Uterus (tissue), 3 donors: ENCODE measurements at regions not wholly inside any gene's neighbourhood (a gene's known extent, or its start where the extent isn't known, plus 50 kb on each side); places are given as distances from the start of the nearest gene placed in this dataset.

Source experiments
- DNase-seq, 2 donors: peaks; one replicate each; pipeline ENCODE4 v3.0.0-alpha.2; 2019 to 2020
- H3K27ac ChIP-seq, 2 donors: fragments of 200-600 bp; sonication (generic); 1 replicate in 1 of 2; 2 replicates in 1 of 2; pipeline ENCODE4 v1.5.1; 2016 to 2018
- H3K27me3 ChIP-seq, 2 donors: fragments of 200-600 bp; sonication (generic); one replicate each; pipeline ENCODE4 v1.5.1; 2018 to 2019; ENCODE audit warnings: control low read depth in 1 of 2
- H3K36me3 ChIP-seq, 2 donors: fragments of 200-600 bp; sonication (generic); one replicate each; pipeline ENCODE4 v1.5.1; 2019; ENCODE audit warnings: control low read depth in 1 of 2
- H3K4me1 ChIP-seq, 2 donors: fragments of 200-600 bp; sonication (generic); one replicate each; pipeline ENCODE4 v1.5.1; 2018 to 2019; ENCODE audit warnings: control low read depth in 1 of 2
- H3K4me3 ChIP-seq, 2 donors: fragments of 200-600 bp; sonication (generic); 1 replicate in 1 of 2; 2 replicates in 1 of 2; pipeline ENCODE4 v1.5.1; 2018 to 2019; ENCODE audit warnings: mild to moderate bottlenecking in 1 of 2
- H3K9me3 ChIP-seq, 2 donors: fragments of 200-600 bp; sonication (generic); one replicate each; pipeline ENCODE4 v1.5.1; 2019; ENCODE audit warnings: control low read depth in 1 of 2
- POLR2A ChIP-seq, 2 donors: fragments of 450-650 bp; IDR thresholded peaks; one replicate each; pipeline ENCODE4 v1.6.1; 2016; ENCODE audit warnings: antibody characterized with exemption in 2 of 2, mild to moderate bottlenecking in 1 of 2, moderate library complexity in 1 of 2
- intact Hi-C: fragments of 100-400 bp; cut with DNase I; formaldehyde crosslinking; loops from one replicate; pipeline ENCODE4 v1.15.1; 2023; ENCODE audit warnings: low total_unique reads
- TF ChIP-seq, protein P1 (sequence below), 4 experiments: fragments of 200-600 bp in 2 of 4; fragments of 450-650 bp in 2 of 4; sonication (generic) in 2 of 4; IDR thresholded peaks; one replicate each; pipeline ENCODE4 v1.5.1; 2016 to 2019; ENCODE audit warnings: antibody characterized with exemption in 4 of 4, mild to moderate bottlenecking in 2 of 4, moderate library complexity in 1 of 4
- donor health status: DM: yes; HTN: yes; CAD: no.

DNA sequence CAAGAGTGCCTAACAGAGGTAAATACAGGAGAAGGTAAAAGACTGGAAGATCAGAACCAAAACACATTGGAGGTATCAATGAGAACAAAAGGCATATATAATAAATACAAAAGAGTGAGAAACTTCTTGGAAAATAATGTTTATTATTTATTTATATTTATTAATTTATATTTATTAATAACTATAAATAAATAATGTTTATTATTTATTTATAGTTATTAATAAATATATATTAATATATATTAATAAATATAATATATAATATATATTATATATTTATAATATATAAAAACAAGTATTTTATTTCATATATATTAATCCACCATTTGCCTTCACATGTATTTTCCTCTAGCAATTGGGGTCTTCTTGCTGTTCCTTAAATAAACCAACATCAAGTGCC lies 391.9 kb downstream of the GPATCH2 start:
- TF ChIP-seq POLR2A (IDR thresholded peaks at IDR 0.05): no peak
- TF ChIP-seq, protein P1, sequence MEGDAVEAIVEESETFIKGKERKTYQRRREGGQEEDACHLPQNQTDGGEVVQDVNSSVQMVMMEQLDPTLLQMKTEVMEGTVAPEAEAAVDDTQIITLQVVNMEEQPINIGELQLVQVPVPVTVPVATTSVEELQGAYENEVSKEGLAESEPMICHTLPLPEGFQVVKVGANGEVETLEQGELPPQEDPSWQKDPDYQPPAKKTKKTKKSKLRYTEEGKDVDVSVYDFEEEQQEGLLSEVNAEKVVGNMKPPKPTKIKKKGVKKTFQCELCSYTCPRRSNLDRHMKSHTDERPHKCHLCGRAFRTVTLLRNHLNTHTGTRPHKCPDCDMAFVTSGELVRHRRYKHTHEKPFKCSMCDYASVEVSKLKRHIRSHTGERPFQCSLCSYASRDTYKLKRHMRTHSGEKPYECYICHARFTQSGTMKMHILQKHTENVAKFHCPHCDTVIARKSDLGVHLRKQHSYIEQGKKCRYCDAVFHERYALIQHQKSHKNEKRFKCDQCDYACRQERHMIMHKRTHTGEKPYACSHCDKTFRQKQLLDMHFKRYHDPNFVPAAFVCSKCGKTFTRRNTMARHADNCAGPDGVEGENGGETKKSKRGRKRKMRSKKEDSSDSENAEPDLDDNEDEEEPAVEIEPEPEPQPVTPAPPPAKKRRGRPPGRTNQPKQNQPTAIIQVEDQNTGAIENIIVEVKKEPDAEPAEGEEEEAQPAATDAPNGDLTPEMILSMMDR (IDR thresholded peaks at IDR 0.05): no peak

DNA sequence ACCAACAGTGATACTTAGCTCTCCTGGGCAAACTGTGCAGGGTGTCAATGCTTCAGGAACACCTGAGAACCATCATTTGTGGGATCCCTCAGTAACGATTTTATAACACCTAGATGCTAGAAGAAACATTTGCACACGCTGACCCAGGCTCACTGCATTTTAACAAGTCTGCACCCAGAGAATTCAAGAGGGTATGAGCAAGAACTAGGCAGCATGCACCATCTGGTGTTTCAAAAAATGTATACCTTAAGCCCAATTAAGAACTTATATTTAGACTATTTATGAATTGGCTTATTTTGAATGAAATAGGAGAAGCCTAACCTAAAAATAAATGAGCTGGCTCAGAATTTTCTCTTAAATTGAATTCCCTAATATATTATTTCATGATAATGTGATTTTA lies 400.5 kb downstream of the GPATCH2 start:
- H3K4me3 ChIP-seq: no peak overlapping the region
- no peak for TF ChIP-seq POLR2A (IDR thresholded peaks at IDR 0.05)
- TF ChIP-seq, protein P1 (IDR thresholded peaks at IDR 0.05): no peak
- no peaks in the 10 kb centered on the region for H3K27me3 ChIP-seq
- DNase-seq: no peak
- no peaks in the 10 kb centered on the region for H3K36me3 ChIP-seq
- no peaks in the 10 kb centered on the region for H3K4me1 ChIP-seq
- H3K9me3 ChIP-seq: no peaks in the 10 kb centered on the region
- no peak overlapping the region for H3K27ac ChIP-seq
- intact Hi-C loops: no loop called here

More for the DNA sequence above, 391.9 kb downstream of the GPATCH2 start:
- Histone ChIP-seq H3K36me3 (no peaks in the 10 kb centered on the region), H3K27me3 (no peaks in the 10 kb centered on the region), H3K27ac (no peak overlapping the region), H3K9me3 (no peaks in the 10 kb centered on the region), H3K4me1 (no peaks in the 10 kb centered on the region), H3K4me3 (no peak overlapping the region)
- DNase-seq: no peak
- intact Hi-C loops: no loop called here

DNA sequence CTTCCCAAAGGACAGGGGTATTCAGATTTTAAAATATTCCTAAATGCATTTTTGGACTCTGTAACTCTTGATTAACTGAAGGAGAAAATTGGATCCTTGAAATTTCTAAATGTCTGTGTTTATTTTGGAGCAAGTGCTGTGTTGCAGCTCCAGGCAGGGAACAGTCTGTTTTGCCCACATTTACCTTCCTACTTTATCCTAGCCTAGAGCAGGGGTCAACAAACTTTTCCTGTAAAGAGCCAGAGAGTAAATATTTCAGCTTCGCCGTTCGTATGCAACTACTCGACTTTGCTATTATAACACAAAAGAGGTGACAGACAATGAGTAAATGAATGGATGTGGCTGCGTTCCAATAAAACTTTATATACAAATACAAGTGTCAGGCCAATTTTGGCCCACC lies 402.2 kb downstream of the GPATCH2 start:
- Histone ChIP-seq H3K9me3 (no peaks in the 10 kb centered on the region), H3K27me3 (no peaks in the 10 kb centered on the region), H3K4me1 (no peaks in the 10 kb centered on the region), H3K36me3 (no peaks in the 10 kb centered on the region), H3K27ac (no peak overlapping the region), H3K4me3 (no peak overlapping the region)
- no peak for TF ChIP-seq POLR2A (IDR thresholded peaks at IDR 0.05)
- TF ChIP-seq, protein P1 (IDR thresholded peaks at IDR 0.05): no peak
- no peak for DNase-seq
- intact Hi-C loops: no loop called here

DNA sequence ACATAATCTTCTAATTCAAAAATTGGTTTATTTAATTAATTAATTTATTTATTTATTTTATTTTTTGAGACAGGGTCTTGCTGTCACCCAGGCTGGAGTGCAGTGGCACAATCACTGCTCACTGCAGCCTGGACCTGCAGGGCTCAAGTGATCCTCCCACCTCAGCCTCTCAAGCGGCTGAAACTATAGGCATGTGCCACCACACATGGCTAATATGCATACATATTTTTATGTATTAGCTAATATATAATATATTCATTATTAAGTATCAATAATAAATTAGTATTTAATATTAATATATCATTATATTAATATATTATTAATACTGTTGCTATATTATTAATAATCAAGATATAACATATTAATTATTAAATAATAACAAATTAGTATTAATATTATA lies 406.7 kb downstream of the GPATCH2 start:
- Histone ChIP-seq H3K9me3 (no peaks in the 10 kb centered on the region), H3K4me3 (no peak overlapping the region), H3K27ac (no peak overlapping the region), H3K4me1 (no peaks in the 10 kb centered on the region), H3K36me3 (no peaks in the 10 kb centered on the region), H3K27me3 (no peaks in the 10 kb centered on the region)
- DNase-seq: no peak
- intact Hi-C loops: no loop called here
- TF ChIP-seq, protein P1 (IDR thresholded peaks at IDR 0.05): no peak
- no peak for TF ChIP-seq POLR2A (IDR thresholded peaks at IDR 0.05)

DNA sequence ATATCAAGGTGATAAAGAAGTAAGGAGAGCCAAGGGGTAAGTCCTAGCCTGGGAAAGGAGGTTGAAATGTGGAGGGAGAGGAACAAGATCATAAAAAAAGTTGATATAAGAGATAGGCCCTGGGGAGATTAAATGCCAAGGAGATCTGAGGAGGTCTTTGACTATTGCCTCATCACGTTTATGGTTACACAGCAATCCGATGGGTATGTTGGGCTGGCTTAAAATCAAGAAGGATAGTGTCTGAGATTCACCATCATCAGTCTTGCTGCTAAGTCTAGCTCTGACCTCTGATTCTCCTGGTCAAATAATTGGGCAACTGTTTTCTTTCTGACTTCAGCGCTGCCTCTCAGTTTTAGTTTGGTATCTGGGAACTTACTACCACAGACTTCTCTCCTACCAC lies 416.3 kb downstream of the GPATCH2 start:
- no peaks in the 10 kb centered on the region for H3K36me3 ChIP-seq
- no peak for DNase-seq
- H3K4me3 ChIP-seq: no peak overlapping the region
- no peaks in the 10 kb centered on the region for H3K4me1 ChIP-seq
- H3K27ac ChIP-seq: no peak overlapping the region
- no peaks in the 10 kb centered on the region for H3K9me3 ChIP-seq
- TF ChIP-seq, protein P1 (IDR thresholded peaks at IDR 0.05): no peak
- TF ChIP-seq POLR2A (IDR thresholded peaks at IDR 0.05): no peak
- intact Hi-C loops: no loop called here
- H3K27me3 ChIP-seq: no peaks in the 10 kb centered on the region
